Uterus (tissue), 3 donors: ENCODE measurements at regions not wholly inside any gene's neighbourhood (a gene's known extent, or its start where the extent isn't known, plus 50 kb on each side); places are given as distances from the start of the nearest gene placed in this dataset.

Experiments
- DNase-seq, 2 donors: peaks; one replicate each; pipeline ENCODE4 v3.0.0-alpha.2; 2019 to 2020
- H3K27ac ChIP-seq, 2 donors: fragments of 200-600 bp; sonication (generic); 1 replicate in 1 of 2; 2 replicates in 1 of 2; pipeline ENCODE4 v1.5.1; 2016 to 2018
- H3K27me3 ChIP-seq, 2 donors: fragments of 200-600 bp; sonication (generic); one replicate each; pipeline ENCODE4 v1.5.1; 2018 to 2019; ENCODE audit warnings: control low read depth in 1 of 2
- H3K36me3 ChIP-seq, 2 donors: fragments of 200-600 bp; sonication (generic); one replicate each; pipeline ENCODE4 v1.5.1; 2019; ENCODE audit warnings: control low read depth in 1 of 2
- H3K4me1 ChIP-seq, 2 donors: fragments of 200-600 bp; sonication (generic); one replicate each; pipeline ENCODE4 v1.5.1; 2018 to 2019; ENCODE audit warnings: control low read depth in 1 of 2
- H3K4me3 ChIP-seq, 2 donors: fragments of 200-600 bp; sonication (generic); 1 replicate in 1 of 2; 2 replicates in 1 of 2; pipeline ENCODE4 v1.5.1; 2018 to 2019; ENCODE audit warnings: mild to moderate bottlenecking in 1 of 2
- H3K9me3 ChIP-seq, 2 donors: fragments of 200-600 bp; sonication (generic); one replicate each; pipeline ENCODE4 v1.5.1; 2019; ENCODE audit warnings: control low read depth in 1 of 2
- POLR2A ChIP-seq, 2 donors: fragments of 450-650 bp; IDR thresholded peaks; one replicate each; pipeline ENCODE4 v1.6.1; 2016; ENCODE audit warnings: antibody characterized with exemption in 2 of 2, mild to moderate bottlenecking in 1 of 2, moderate library complexity in 1 of 2
- intact Hi-C: fragments of 100-400 bp; cut with DNase I; formaldehyde crosslinking; loops from one replicate; pipeline ENCODE4 v1.15.1; 2023; ENCODE audit warnings: low total_unique reads
- TF ChIP-seq, protein P1 (sequence below), 4 experiments: fragments of 200-600 bp in 2 of 4; fragments of 450-650 bp in 2 of 4; sonication (generic) in 2 of 4; IDR thresholded peaks; one replicate each; pipeline ENCODE4 v1.5.1; 2016 to 2019; ENCODE audit warnings: antibody characterized with exemption in 4 of 4, mild to moderate bottlenecking in 2 of 4, moderate library complexity in 1 of 4
- donor health status: DM: yes; HTN: yes; CAD: no.

DNA sequence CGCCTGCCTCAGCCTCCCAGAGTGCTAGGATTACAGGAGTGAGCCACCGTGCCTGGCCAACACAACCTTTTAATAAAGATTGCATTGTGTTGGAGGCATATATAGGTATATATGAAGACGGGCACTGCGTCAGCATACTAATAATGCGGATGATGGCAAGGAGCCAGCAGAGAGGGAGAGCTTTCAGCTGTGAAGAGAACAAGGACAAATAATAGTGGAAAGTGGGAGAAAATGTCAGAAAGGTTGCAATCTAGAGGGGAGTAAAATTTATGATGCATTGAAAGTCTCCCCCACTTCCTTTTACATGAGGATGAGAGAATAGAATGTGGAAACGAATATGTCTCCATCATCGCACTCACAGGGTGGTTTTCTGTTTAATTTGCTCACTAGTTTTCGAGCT lies 170.5 kb upstream of the TBL1XR1 start:
- intact Hi-C loops: no loop called here
- no peaks in the 10 kb centered on the region for H3K27me3 ChIP-seq
- H3K36me3 ChIP-seq: no peaks in the 10 kb centered on the region
- no peak for DNase-seq
- H3K27ac ChIP-seq: no peak overlapping the region
- no peak overlapping the region for H3K4me3 ChIP-seq
- TF ChIP-seq, protein P1, sequence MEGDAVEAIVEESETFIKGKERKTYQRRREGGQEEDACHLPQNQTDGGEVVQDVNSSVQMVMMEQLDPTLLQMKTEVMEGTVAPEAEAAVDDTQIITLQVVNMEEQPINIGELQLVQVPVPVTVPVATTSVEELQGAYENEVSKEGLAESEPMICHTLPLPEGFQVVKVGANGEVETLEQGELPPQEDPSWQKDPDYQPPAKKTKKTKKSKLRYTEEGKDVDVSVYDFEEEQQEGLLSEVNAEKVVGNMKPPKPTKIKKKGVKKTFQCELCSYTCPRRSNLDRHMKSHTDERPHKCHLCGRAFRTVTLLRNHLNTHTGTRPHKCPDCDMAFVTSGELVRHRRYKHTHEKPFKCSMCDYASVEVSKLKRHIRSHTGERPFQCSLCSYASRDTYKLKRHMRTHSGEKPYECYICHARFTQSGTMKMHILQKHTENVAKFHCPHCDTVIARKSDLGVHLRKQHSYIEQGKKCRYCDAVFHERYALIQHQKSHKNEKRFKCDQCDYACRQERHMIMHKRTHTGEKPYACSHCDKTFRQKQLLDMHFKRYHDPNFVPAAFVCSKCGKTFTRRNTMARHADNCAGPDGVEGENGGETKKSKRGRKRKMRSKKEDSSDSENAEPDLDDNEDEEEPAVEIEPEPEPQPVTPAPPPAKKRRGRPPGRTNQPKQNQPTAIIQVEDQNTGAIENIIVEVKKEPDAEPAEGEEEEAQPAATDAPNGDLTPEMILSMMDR (IDR thresholded peaks at IDR 0.05): no peak
- TF ChIP-seq POLR2A (IDR thresholded peaks at IDR 0.05): no peak
- peaks cover 0 to 4% of the 10 kb centered on the region in 2 donors for H3K4me1 ChIP-seq
- H3K9me3 ChIP-seq: no peaks in the 10 kb centered on the region

DNA sequence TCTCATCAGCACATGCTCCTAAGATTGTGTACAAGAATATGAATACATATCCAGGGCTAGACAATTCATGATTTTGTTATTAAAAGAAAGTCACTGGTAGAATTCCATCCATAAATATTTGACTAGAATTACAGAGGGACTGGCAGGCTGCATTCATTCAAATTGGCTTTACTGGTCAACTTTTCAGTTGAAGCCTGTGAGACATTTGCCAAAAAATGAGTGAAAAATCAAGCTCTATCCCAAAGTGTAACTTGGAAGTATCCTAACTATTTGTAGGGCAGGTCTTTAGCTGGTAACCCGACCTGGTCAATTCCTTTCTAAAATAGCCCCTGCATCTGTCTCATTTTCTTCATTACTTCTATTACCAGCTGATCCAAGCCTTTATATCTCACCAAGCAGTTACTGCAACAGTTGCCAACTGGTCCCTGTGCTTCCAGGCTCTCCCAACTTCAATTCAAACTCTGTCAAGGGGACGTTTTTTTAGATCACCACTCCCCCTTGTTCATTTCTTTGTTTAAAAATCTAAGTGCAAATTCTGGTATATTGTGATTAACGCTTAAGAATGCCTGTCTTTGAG lies 173.1 kb upstream of the TBL1XR1 start:
- H3K4me1 ChIP-seq: no peaks in the 10 kb centered on the region
- H3K27ac ChIP-seq: no peak overlapping the region
- H3K9me3 ChIP-seq: no peaks in the 10 kb centered on the region
- no peak overlapping the region for H3K4me3 ChIP-seq
- intact Hi-C loops: no loop called here
- no peak for TF ChIP-seq POLR2A (IDR thresholded peaks at IDR 0.05)
- TF ChIP-seq, protein P1 (IDR thresholded peaks at IDR 0.05): no peak
- H3K27me3 ChIP-seq: no peaks in the 10 kb centered on the region
- DNase-seq: no peak
- no peaks in the 10 kb centered on the region for H3K36me3 ChIP-seq

DNA sequence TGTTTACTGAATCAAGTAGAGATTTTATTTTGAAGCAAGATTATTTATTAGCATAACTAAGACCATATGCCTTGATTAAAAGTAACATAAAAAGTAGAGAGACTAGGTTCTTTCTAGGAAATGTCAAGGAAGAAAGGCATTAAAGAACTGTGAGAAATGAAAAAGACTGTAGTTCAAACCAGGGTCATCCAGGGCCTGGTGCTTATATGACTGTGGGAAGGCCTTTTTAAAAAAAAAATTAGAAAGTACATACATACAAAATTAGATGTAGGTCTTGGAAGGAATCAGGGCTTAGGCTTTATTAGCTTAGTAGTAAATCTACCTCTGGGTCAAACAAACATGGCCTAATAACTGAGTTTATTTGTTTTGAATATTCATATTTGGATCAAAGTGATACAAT lies 173.9 kb upstream of the TBL1XR1 start:
- Histone ChIP-seq H3K4me3 (no peak overlapping the region), H3K9me3 (no peaks in the 10 kb centered on the region), H3K27me3 (no peaks in the 10 kb centered on the region), H3K36me3 (no peaks in the 10 kb centered on the region), H3K4me1 (no peaks in the 10 kb centered on the region), H3K27ac (no peak overlapping the region)
- TF ChIP-seq, protein P1 (IDR thresholded peaks at IDR 0.05): no peak
- no peak for TF ChIP-seq POLR2A (IDR thresholded peaks at IDR 0.05)
- intact Hi-C loops: no loop called here
- DNase-seq: no peak

DNA sequence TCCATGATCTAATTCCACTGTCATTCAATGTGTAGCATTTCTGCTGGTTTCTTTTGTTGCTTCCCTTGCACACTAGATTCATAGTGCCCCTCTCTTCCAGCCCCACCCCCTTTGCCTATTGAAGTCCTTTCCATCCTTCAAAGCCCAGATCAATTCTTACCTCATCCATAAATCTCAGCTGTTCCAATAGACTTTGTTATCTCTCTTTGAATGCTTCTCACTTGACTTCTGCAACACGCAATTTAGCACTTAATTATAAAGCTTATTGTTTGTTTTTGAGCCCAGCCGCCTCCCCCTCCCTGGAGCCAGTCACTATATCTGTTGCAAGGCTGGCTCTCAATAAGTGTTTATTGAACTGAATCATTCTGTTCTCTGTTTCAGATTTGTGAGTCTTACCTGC lies 174.6 kb upstream of the TBL1XR1 start:
- DNase-seq: no peak
- Histone ChIP-seq H3K27me3 (no peaks in the 10 kb centered on the region), H3K36me3 (no peaks in the 10 kb centered on the region), H3K27ac (no peak overlapping the region), H3K4me1 (no peaks in the 10 kb centered on the region), H3K9me3 (no peaks in the 10 kb centered on the region), H3K4me3 (no peak overlapping the region)
- TF ChIP-seq POLR2A (IDR thresholded peaks at IDR 0.05): no peak
- TF ChIP-seq, protein P1 (IDR thresholded peaks at IDR 0.05): no peak
- intact Hi-C loops: no loop called here

DNA sequence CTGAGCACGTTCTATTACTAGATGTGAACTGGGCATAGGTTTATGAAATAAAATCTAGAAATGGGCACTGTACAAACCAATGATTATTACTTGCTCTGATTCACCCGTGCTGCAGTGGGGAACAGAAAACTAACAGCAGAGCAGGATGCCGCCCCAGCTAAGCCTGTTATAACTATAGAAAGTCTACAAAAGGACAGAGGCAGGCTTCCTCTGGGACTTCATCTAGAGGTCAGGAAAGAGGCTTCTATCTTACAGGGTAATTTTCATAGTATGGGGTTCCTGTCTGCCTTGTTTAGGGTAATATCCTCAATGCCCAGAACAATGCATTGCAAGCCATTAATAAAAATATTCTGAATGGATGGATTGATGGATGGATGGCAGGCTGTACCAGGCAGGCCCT lies 177.0 kb upstream of the TBL1XR1 start:
- intact Hi-C loops: no loop called here

More for the DNA sequence above, 177.0 kb upstream of the TBL1XR1 start:
- no peaks in the 10 kb centered on the region for H3K4me1 ChIP-seq
- DNase-seq: no peak
- TF ChIP-seq, protein P1 (IDR thresholded peaks at IDR 0.05): no peak
- no peak for TF ChIP-seq POLR2A (IDR thresholded peaks at IDR 0.05)
- no peak overlapping the region for H3K27ac ChIP-seq
- no peaks in the 10 kb centered on the region for H3K36me3 ChIP-seq
- no peaks in the 10 kb centered on the region for H3K27me3 ChIP-seq
- H3K4me3 ChIP-seq: no peak overlapping the region
- no peaks in the 10 kb centered on the region for H3K9me3 ChIP-seq
